Right renal cortex interstitium (tissue), 3 donors: ENCODE measurements at regions not wholly inside any gene's neighbourhood (a gene's known extent, or its start where the extent isn't known, plus 50 kb on each side); places are given as distances from the start of the nearest gene placed in this dataset.

ENCODE experiments used
- DNase-seq, 3 donors: peaks; one replicate each; pipeline ENCODE4 v3.0.0-alpha.2; 2013; ENCODE audit warnings: low read depth in 3 of 3, low spot score in 2 of 3

DNA sequence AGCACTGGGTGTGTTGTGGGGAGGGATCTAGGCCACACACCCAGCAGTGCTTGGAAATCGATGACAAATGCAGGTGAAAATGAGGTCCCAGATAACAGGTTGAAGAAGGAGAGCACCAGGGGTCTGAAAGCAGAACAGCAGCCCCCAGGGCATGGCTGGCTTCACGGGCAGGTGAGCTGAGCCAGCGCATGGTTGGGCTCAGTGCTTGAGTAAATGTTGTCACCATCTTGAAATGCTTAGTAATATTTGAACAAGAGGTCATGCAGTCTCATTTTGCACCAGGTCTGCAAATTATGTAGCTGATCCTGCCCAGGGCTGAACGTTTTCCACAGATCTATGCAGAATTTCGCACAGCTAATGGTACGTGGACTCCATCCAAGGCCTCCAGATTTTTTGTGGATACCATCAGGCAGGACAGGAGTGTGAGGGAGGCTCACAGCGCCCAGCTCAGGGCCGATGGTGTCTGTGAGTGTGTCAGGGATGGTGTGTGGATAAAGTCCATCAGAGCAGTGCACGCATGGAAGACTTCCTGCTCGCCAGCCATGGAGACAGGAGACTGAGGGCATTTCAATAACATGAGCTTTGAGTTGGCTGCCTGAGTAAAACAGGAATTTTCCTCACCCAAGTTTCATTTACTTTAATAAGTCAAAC lies 53.1 kb upstream of the SNX9 start:
- DNase-seq: no peak

DNA sequence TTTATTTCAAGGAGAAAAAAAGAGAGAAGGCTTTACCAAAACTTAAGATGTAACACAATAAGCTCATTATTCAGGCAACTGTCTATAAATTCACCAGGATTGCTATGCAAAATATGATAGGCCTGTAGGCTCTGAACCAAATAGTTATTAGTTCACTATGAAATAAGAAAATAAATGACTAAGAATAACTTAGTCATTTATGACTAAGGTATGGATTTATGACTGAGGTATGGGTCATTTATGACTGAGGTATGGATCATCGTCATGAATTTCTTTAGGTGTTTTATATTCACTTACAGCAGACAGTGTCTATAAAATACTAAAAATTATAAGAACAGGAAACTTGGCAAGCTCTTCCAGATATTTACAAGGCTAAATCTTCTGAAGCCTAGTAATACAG lies 52.1 kb upstream of the SNX9 start:
- DNase-seq: no peak

DNA sequence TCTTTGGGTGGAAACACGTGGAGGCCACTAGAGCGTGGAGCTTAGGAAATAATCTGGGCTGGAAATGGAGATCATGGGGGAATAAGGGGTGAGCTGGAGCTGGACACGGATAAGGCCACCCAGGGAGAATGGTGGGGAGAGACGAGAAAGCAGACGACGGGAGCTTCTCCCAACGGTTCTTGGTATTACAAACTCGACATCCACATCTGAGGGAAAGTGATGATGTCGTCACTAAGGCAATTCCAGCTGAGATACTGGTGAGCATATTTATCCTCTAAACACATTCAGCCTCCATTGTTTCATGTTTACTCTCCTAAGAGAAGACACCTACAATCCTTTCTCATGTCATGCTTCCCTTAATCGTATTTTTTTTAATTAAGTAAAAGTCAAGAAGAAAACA lies 50.2 kb upstream of the SNX9 start:
- DNase-seq: no peak
